ENCODE measurements at regions not wholly inside any gene's neighbourhood (a gene's known extent, or its start where the extent isn't known, plus 50 kb on each side); places are given as distances from the start of the nearest gene placed in this dataset.
A peak's percentile ranks its signal among the peaks of the same experiment; 100 is the strongest.

- Histone ChIP-seq H3K4me3 (ENCODE audit: low read length) (no peak overlapping the region), H3K9me3 (ENCODE audit: control insufficient read depth, low read depth, low read length) (no peaks in the 10 kb centered on the region), H3K27me3 (ENCODE audit: control insufficient read depth, insufficient read depth, low read length) (no peaks in the 10 kb centered on the region), H3K36me3 (ENCODE audit: control insufficient read depth, insufficient read depth, low read length) (no peaks in the 10 kb centered on the region), H3K27ac (ENCODE audit: low read length) (no peak overlapping the region), H3K4me1 (ENCODE audit: control insufficient read depth, insufficient read depth, low read length) (no peaks in the 10 kb centered on the region)
- no peak for DNase-seq
- WGBS (ENCODE audit: insufficient coverage, low lambda C conversion rate) = 83% methylated on average over 1 of the region's 1 CpG
Measured at GRCh38 chr5:164256351-164256750, 750.9 kb downstream of the MAT2B start.

- no peaks in the 10 kb centered on the region for H3K27me3 ChIP-seq (ENCODE audit: control insufficient read depth, insufficient read depth, low read length)
- no peak overlapping the region for H3K27ac ChIP-seq (ENCODE audit: low read length)
- H3K9me3 ChIP-seq (ENCODE audit: control insufficient read depth, low read depth, low read length) = no peaks in the 10 kb centered on the region
- no peak overlapping the region for H3K4me3 ChIP-seq (ENCODE audit: low read length)
- no peaks in the 10 kb centered on the region for H3K36me3 ChIP-seq (ENCODE audit: control insufficient read depth, insufficient read depth, low read length)
- peak; percentile 5 to 20 for DNase-seq
- no peaks in the 10 kb centered on the region for H3K4me1 ChIP-seq (ENCODE audit: control insufficient read depth, insufficient read depth, low read length)
- 11% methylated on average over 2 of the region's 2 CpGs for WGBS (ENCODE audit: insufficient coverage, low lambda C conversion rate)
Measured at GRCh38 chr5:164256954-164257353, 751.5 kb downstream of the MAT2B start.

DNA sequence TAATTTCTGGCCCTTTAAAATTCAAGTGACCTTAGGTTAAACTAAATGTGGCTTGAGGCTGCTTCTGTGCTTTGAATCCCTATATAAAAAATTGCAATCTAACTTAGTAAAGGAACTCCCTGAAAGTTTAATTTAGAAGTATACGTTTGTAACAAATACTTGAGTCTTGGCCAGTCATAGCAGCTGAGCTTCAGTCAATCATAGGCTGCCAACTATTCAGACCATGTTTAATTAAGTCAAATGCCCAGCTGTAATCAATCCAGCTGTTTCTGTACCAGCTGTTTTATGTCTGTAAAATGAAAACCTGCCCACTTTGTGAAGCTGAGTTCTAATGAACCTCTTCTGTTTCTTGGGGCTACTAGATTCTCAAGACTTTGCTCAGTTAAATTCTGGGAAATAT lies 760.1 kb downstream of the MAT2B start:
- H3K36me3 ChIP-seq (ENCODE audit: control insufficient read depth, insufficient read depth, low read length) = no peaks in the 10 kb centered on the region
- no peak for DNase-seq
- no peaks in the 10 kb centered on the region for H3K4me1 ChIP-seq (ENCODE audit: control insufficient read depth, insufficient read depth, low read length)
- no peaks in the 10 kb centered on the region for H3K27me3 ChIP-seq (ENCODE audit: control insufficient read depth, insufficient read depth, low read length)
- H3K27ac ChIP-seq (ENCODE audit: low read length) = no peak overlapping the region
- H3K9me3 ChIP-seq (ENCODE audit: control insufficient read depth, low read depth, low read length) = no peaks in the 10 kb centered on the region
- WGBS (ENCODE audit: insufficient coverage, low lambda C conversion rate) = no CpG with 5 or more reads among the region's 1 CpG
- H3K4me3 ChIP-seq (ENCODE audit: low read length) = no peak overlapping the region

- no peak for DNase-seq
- no peaks in the 10 kb centered on the region for H3K36me3 ChIP-seq (ENCODE audit: control insufficient read depth, insufficient read depth, low read length)
- H3K4me1 ChIP-seq (ENCODE audit: control insufficient read depth, insufficient read depth, low read length) = no peaks in the 10 kb centered on the region
- no peaks in the 10 kb centered on the region for H3K27me3 ChIP-seq (ENCODE audit: control insufficient read depth, insufficient read depth, low read length)
- no peak overlapping the region for H3K27ac ChIP-seq (ENCODE audit: low read length)
- H3K4me3 ChIP-seq (ENCODE audit: low read length) = no peak overlapping the region
- WGBS (ENCODE audit: insufficient coverage, low lambda C conversion rate) = 100% methylated on average over 1 of the region's 2 CpGs
- no peaks in the 10 kb centered on the region for H3K9me3 ChIP-seq (ENCODE audit: control insufficient read depth, low read depth, low read length)
Measured at GRCh38 chr5:164266571-164266970, 761.2 kb downstream of the MAT2B start.

DNA sequence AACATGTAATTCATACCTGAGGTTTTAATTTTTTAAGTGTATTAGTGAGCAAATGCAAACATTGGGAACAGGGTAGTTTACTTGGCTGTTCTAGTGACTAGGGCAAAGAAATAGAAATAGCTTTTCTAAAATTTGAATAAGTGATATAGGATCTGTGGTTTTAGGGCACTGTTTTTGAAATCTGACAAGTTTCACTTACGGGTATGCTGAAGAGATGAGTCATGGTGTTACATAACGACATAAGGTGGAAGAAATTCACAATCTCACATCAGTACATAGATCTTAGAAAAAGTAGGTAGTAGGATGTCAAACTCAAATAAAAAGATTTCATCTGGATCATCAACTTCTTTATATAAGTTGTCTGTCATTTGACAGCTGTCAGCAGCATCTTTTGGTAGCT lies 772.3 kb downstream of the MAT2B start:
- H3K4me1 ChIP-seq (ENCODE audit: control insufficient read depth, insufficient read depth, low read length) = no peaks in the 10 kb centered on the region
- no peaks in the 10 kb centered on the region for H3K9me3 ChIP-seq (ENCODE audit: control insufficient read depth, low read depth, low read length)
- no peaks in the 10 kb centered on the region for H3K27me3 ChIP-seq (ENCODE audit: control insufficient read depth, insufficient read depth, low read length)
- H3K36me3 ChIP-seq (ENCODE audit: control insufficient read depth, insufficient read depth, low read length) = no peaks in the 10 kb centered on the region
- no peak overlapping the region for H3K27ac ChIP-seq (ENCODE audit: low read length)
- DNase-seq = no peak
- H3K4me3 ChIP-seq (ENCODE audit: low read length) = no peak overlapping the region
- WGBS (ENCODE audit: insufficient coverage, low lambda C conversion rate) = 100% methylated on average over 1 of the region's 2 CpGs

DNA sequence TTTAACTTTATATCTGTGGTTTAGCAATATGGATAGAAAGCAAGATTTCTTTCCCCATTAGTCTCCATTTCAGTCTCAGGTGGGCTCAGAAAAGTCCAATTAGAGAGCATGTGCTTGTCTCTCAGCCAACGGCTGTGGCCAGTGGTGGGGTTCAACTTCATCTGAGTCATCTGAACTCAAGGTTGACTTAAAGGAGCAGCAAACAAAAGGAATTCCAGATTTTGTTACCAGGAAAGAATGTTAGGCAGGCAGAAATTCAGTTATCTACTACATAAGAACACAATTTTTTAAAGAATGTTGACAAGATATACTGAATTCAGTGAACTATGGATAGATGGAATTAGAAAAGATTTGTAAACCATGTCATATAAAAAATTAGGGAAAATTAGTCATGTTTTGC lies 784.1 kb downstream of the MAT2B start:
- DNase-seq = no peak
- whole genome bisulfite sequencing (ENCODE audit: insufficient coverage, low lambda C conversion rate) = no CpG with 5 or more reads among the region's 1 CpG
- Histone ChIP-seq H3K4me3 (ENCODE audit: low read length) (no peak overlapping the region), H3K27me3 (ENCODE audit: control insufficient read depth, insufficient read depth, low read length) (no peaks in the 10 kb centered on the region), H3K4me1 (ENCODE audit: control insufficient read depth, insufficient read depth, low read length) (no peaks in the 10 kb centered on the region), H3K9me3 (ENCODE audit: control insufficient read depth, low read depth, low read length) (no peaks in the 10 kb centered on the region), H3K36me3 (ENCODE audit: control insufficient read depth, insufficient read depth, low read length) (no peaks in the 10 kb centered on the region), H3K27ac (ENCODE audit: low read length) (no peak overlapping the region)

- no CpG with 5 or more reads among the region's 14 CpGs for WGBS (ENCODE audit: insufficient coverage, low lambda C conversion rate)
- peak overlapping the region; percentile 0 for H3K4me3 ChIP-seq (ENCODE audit: low read length)
- no peak overlapping the region for H3K27ac ChIP-seq (ENCODE audit: low read length)
- H3K36me3 ChIP-seq (ENCODE audit: control insufficient read depth, insufficient read depth, low read length) = no peaks in the 10 kb centered on the region
- no peaks in the 10 kb centered on the region for H3K27me3 ChIP-seq (ENCODE audit: control insufficient read depth, insufficient read depth, low read length)
- peak in 1 of 2 donors; percentile 8 for DNase-seq
- H3K4me1 ChIP-seq (ENCODE audit: control insufficient read depth, insufficient read depth, low read length) = no peaks in the 10 kb centered on the region
- H3K9me3 ChIP-seq (ENCODE audit: control insufficient read depth, low read depth, low read length) = no peaks in the 10 kb centered on the region
Measured at GRCh38 chr5:164296603-164297080, 791.2 kb downstream of the MAT2B start.

GRCh38 chr5:164298165-164298564 lies 792.7 kb downstream of the MAT2B start:
- WGBS (ENCODE audit: insufficient coverage, low lambda C conversion rate) = no CpG with 5 or more reads among the region's 2 CpGs

GRCh38 chr5:164300295-164300694 lies 794.9 kb downstream of the MAT2B start:
- Histone ChIP-seq H3K36me3 (ENCODE audit: control insufficient read depth, insufficient read depth, low read length) (no peaks in the 10 kb centered on the region), H3K27ac (ENCODE audit: low read length) (no peak overlapping the region), H3K9me3 (ENCODE audit: control insufficient read depth, low read depth, low read length) (no peaks in the 10 kb centered on the region), H3K4me3 (ENCODE audit: low read length) (no peak overlapping the region), H3K27me3 (ENCODE audit: control insufficient read depth, insufficient read depth, low read length) (no peaks in the 10 kb centered on the region), H3K4me1 (ENCODE audit: control insufficient read depth, insufficient read depth, low read length) (no peaks in the 10 kb centered on the region)
- no peak for DNase-seq

More at GRCh38 chr5:164298165-164298564, 792.7 kb downstream of the MAT2B start:
- H3K9me3 ChIP-seq (ENCODE audit: control insufficient read depth, low read depth, low read length) = no peaks in the 10 kb centered on the region
- no peak for DNase-seq
- no peaks in the 10 kb centered on the region for H3K36me3 ChIP-seq (ENCODE audit: control insufficient read depth, insufficient read depth, low read length)
- no peaks in the 10 kb centered on the region for H3K27me3 ChIP-seq (ENCODE audit: control insufficient read depth, insufficient read depth, low read length)
- H3K4me1 ChIP-seq (ENCODE audit: control insufficient read depth, insufficient read depth, low read length) = no peaks in the 10 kb centered on the region
- H3K27ac ChIP-seq (ENCODE audit: low read length) = no peak overlapping the region
- H3K4me3 ChIP-seq (ENCODE audit: low read length) = no peak overlapping the region

DNA sequence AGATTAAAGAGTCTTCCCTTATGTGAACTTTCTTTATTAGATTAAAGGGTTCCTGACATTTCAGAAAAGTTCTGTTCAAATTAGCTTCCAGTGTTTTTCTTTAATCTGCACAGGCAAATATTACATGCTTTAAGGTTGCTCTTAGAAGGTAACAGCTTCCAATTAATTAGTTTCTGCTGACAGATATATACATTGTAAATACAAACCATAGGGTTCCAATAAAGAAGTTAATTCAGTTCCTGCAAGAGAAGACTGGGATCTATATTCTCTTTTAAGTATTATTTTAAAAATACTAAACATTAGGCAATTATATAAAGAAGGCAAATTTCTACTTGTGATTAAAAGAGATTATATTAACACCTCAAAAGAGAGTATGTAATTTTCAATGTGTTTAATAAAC lies 795.7 kb downstream of the MAT2B start:
- no peaks in the 10 kb centered on the region for H3K27me3 ChIP-seq (ENCODE audit: control insufficient read depth, insufficient read depth, low read length)
- H3K9me3 ChIP-seq (ENCODE audit: control insufficient read depth, low read depth, low read length) = no peaks in the 10 kb centered on the region
- DNase-seq = no peak
- no peaks in the 10 kb centered on the region for H3K36me3 ChIP-seq (ENCODE audit: control insufficient read depth, insufficient read depth, low read length)
- no peaks in the 10 kb centered on the region for H3K4me1 ChIP-seq (ENCODE audit: control insufficient read depth, insufficient read depth, low read length)
- no peak overlapping the region for H3K4me3 ChIP-seq (ENCODE audit: low read length)
- no peak overlapping the region for H3K27ac ChIP-seq (ENCODE audit: low read length)

GRCh38 chr5:164301708-164302107 lies 796.3 kb downstream of the MAT2B start:
- no peaks in the 10 kb centered on the region for H3K27me3 ChIP-seq (ENCODE audit: control insufficient read depth, insufficient read depth, low read length)
- 71% methylated on average over 2 of the region's 3 CpGs for WGBS (ENCODE audit: insufficient coverage, low lambda C conversion rate)
- no peak overlapping the region for H3K4me3 ChIP-seq (ENCODE audit: low read length)
- H3K9me3 ChIP-seq (ENCODE audit: control insufficient read depth, low read depth, low read length) = no peaks in the 10 kb centered on the region
- H3K36me3 ChIP-seq (ENCODE audit: control insufficient read depth, insufficient read depth, low read length) = no peaks in the 10 kb centered on the region
- no peaks in the 10 kb centered on the region for H3K4me1 ChIP-seq (ENCODE audit: control insufficient read depth, insufficient read depth, low read length)
- DNase-seq = no peak
- H3K27ac ChIP-seq (ENCODE audit: low read length) = no peak overlapping the region
